ENCODE measurements at regions not wholly inside any gene's neighbourhood (a gene's known extent, or its start where the extent isn't known, plus 50 kb on each side); places are given as distances from the start of the nearest gene placed in this dataset.

DNA sequence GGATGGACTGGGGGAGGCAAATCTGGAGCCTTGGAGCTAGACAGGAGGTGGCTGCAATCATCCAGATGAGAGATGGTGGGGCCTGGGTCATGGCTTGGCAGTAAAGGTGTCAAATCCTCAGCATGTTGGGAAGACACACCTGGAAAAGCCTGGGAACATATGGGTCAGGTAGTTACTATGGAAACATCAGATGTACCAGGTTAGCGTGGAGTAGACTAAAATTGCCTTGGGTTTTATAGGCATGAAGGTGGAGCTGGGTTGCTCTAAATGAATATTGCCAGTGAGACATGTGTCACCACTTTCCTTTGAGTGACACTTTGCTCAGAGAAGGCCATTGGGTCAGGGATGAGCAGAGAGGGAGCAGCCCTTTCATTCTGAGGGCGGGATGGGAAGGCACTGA lies 473.7 kb downstream of the TBC1D22A start:
- Histone ChIP-seq H3K27ac (no peak overlapping the region), H3K4me1 (peaks cover 0 to 4% of the 10 kb centered on the region in 2 donors), H3K9me3 (peaks cover 0 to 20% of the 10 kb centered on the region in 2 donors), H3K4me3 (no peak overlapping the region), H3K36me3 (no peaks in the 10 kb centered on the region), H3K27me3 (no peaks in the 10 kb centered on the region)
- DNase-seq (ENCODE audit: low spot score) = peak; percentile 21
- TF ChIP-seq, protein P1, sequence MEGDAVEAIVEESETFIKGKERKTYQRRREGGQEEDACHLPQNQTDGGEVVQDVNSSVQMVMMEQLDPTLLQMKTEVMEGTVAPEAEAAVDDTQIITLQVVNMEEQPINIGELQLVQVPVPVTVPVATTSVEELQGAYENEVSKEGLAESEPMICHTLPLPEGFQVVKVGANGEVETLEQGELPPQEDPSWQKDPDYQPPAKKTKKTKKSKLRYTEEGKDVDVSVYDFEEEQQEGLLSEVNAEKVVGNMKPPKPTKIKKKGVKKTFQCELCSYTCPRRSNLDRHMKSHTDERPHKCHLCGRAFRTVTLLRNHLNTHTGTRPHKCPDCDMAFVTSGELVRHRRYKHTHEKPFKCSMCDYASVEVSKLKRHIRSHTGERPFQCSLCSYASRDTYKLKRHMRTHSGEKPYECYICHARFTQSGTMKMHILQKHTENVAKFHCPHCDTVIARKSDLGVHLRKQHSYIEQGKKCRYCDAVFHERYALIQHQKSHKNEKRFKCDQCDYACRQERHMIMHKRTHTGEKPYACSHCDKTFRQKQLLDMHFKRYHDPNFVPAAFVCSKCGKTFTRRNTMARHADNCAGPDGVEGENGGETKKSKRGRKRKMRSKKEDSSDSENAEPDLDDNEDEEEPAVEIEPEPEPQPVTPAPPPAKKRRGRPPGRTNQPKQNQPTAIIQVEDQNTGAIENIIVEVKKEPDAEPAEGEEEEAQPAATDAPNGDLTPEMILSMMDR (IDR thresholded peaks at IDR 0.05) = no peak

DNA sequence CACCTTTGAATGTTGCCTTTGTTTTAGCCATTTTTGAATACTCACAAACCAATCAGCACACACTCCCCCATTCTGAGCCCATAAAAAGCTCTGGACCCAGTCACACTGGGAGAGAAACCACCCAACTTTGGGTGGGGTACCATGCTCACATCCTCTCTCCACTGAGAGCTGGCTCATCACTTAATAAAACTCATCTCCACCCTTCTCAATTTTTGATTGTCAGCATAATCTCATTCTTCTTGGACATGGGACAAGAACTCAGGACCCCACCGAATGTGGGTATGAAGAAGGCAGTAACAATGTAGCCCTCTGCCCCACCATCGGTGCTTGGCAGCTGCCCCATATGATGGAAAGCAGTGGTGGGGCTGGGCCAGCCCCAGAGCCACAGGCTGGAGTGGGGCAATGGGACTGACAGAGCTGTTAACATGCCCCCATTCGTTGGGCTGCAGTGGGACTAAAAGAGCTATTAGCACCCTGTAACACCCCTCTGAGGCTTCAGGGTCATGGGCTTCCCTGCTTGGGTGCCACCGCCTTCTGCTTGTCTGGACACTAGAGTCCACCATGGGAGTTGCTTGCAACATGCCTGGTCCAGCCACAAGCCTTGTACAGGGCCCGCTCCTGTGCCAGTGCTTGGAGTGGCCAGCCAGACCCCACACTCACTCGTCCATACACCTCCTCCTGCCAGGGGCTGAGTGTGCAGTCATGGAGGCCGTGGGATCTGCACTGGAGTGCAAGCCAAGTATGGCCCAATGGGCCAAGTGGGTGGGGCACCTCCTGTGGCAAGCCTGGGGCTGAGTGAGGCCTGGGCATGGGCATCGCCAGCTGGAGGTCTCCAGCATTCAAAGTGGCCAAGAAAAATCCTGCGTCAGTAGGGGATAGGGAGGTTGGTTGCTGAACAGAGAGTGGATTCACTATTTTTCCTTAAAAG lies 471.1 kb downstream of the TBC1D22A start:
- TF ChIP-seq, protein P1 (IDR thresholded peaks at IDR 0.05) = no peak
- H3K9me3 ChIP-seq = peaks cover 0 to 23% of the 10 kb centered on the region in 2 donors
- no peak overlapping the region for H3K27ac ChIP-seq
- H3K4me3 ChIP-seq = no peak overlapping the region
- DNase-seq (ENCODE audit: low spot score) = peak; percentile 18
- H3K27me3 ChIP-seq = no peaks in the 10 kb centered on the region
- no peaks in the 10 kb centered on the region for H3K36me3 ChIP-seq
- no peaks in the 10 kb centered on the region for H3K4me1 ChIP-seq

DNA sequence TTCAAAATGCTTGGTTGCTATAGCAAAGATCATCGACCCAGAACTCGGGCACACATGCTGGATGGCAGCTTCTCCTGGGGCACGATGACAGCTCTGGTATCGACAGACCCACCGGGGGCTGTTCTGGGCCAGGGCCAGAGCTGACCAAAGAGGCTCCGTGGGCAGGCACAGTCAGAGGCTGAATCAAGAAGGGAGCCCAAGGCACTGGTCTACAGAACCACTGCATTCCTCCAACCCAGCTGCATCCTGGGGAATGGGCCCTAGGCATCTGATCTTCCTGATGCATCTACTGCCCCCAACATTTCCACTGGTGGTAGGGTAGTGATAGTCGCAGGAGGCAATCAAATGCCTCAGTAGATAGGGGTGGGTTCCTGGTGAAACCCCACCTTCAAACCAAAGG lies 470.3 kb downstream of the TBC1D22A start:
- no peak overlapping the region for H3K27ac ChIP-seq
- peaks cover 5 to 31% of the 10 kb centered on the region in 2 donors for H3K9me3 ChIP-seq
- H3K36me3 ChIP-seq = no peaks in the 10 kb centered on the region
- H3K4me1 ChIP-seq = no peaks in the 10 kb centered on the region
- no peaks in the 10 kb centered on the region for H3K27me3 ChIP-seq
- TF ChIP-seq, protein P1 (IDR thresholded peaks at IDR 0.05) = no peak
- no peak for DNase-seq (ENCODE audit: low spot score)
- no peak overlapping the region for H3K4me3 ChIP-seq

DNA sequence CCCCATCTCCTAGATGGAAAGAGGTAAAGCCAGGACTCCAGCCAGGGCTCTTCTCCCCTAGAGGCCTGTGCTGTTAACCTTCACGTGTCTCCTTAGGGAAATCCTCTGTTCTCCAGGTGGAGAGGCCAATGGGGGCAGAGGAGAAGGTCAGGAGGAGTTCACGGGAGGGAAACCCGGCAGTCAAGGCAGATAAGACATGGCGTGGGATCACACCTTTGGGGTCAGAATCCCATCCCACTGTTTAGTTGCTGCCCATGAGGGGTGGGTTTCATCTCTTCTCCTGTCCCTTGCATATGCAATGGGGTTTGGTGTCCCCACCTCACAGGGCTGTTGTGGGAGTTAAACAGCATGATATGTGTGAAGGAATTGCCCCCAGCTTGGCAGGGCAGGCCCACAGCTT lies 469.7 kb downstream of the TBC1D22A start:
- TF ChIP-seq, protein P1 (IDR thresholded peaks at IDR 0.05) = no peak
- Histone ChIP-seq H3K27ac (no peak overlapping the region), H3K36me3 (no peaks in the 10 kb centered on the region)

DNA sequence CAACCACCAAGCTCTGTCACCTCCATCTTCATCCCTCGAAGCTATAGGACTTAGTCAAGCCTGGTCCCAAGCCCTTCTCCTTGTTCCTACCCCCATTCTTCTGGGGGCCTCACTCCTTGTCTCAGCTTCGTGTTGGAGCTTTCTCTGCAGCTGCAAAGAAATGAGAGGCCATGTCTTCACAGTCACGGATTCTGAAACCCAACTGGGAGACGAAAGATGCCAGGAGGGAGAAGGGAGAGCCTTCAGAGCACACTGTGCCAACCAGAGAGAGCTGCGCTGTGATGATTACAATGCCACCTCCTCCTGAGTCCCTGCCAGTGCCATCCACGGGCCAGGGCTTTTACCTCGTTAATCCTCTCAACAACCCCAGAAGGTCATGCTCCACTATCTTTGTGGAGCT lies 469.3 kb downstream of the TBC1D22A start:
- Histone ChIP-seq H3K4me3 (no peak overlapping the region), H3K4me1 (no peaks in the 10 kb centered on the region), H3K36me3 (no peaks in the 10 kb centered on the region), H3K27me3 (no peaks in the 10 kb centered on the region), H3K27ac (no peak overlapping the region), H3K9me3 (peaks cover 5 to 31% of the 10 kb centered on the region in 2 donors)
- TF ChIP-seq, protein P1 (IDR thresholded peaks at IDR 0.05) = no peak
- DNase-seq (ENCODE audit: low spot score) = peak; percentile 9

More for the DNA sequence above, 469.7 kb downstream of the TBC1D22A start:
- H3K9me3 ChIP-seq = peaks cover 5 to 31% of the 10 kb centered on the region in 2 donors
- peak; percentile 26 for DNase-seq (ENCODE audit: low spot score)
- no peak overlapping the region for H3K4me3 ChIP-seq
- H3K4me1 ChIP-seq = no peaks in the 10 kb centered on the region
- no peaks in the 10 kb centered on the region for H3K27me3 ChIP-seq

Data from right atrium auricular region (tissue), 2 donors.